DOHH2 (cell line): ENCODE measurements at regions not wholly inside any gene's neighbourhood (a gene's known extent, or its start where the extent isn't known, plus 50 kb on each side); places are given as distances from the start of the nearest gene placed in this dataset.

ENCODE experiments used
- H3F3A ChIP-seq: fragments of 200-600 bp; sonication (generic), shearing (Covaris generic); 2 replicates; pipeline ENCODE4 v1.6.0; 2016; ENCODE audit warnings: antibody characterized with exemption, mild to moderate bottlenecking; ENCODE audit not compliant: control insufficient read depth, insufficient read depth
- H3K27ac ChIP-seq: fragments of 200-600 bp; sonication (generic); 2 replicates; pipeline ENCODE4 v1.5.1; 2014; ENCODE audit warnings: low read depth, mild to moderate bottlenecking, low read length, moderate library complexity
- H3K27me3 ChIP-seq: fragments of 200-600 bp; sonication (generic); 2 replicates; pipeline ENCODE4 v1.6.1; 2014; ENCODE audit warnings: mild to moderate bottlenecking, low read length, mixed read lengths; ENCODE audit not compliant: control insufficient read depth
- H3K36me3 ChIP-seq: fragments of 200-600 bp; sonication (generic); 2 replicates; pipeline ENCODE4 v1.6.1; 2014; ENCODE audit warnings: mild to moderate bottlenecking, low read length, moderate library complexity, mixed read lengths; ENCODE audit not compliant: control insufficient read depth
- H3K4me1 ChIP-seq: fragments of 200-600 bp; sonication (generic); 2 replicates; pipeline ENCODE4 v1.6.1; 2014; ENCODE audit warnings: mild to moderate bottlenecking, low read length, mixed read lengths; ENCODE audit not compliant: control insufficient read depth
- H3K4me2 ChIP-seq: fragments of 200-600 bp; sonication (generic); 2 replicates; pipeline ENCODE4 v1.6.0; 2014; ENCODE audit warnings: mild to moderate bottlenecking, low read length, moderate library complexity
- H3K4me3 ChIP-seq: fragments of 200-600 bp; sonication (generic); 2 replicates; pipeline ENCODE4 v1.5.1; 2014; ENCODE audit warnings: mild to moderate bottlenecking, low read length, mixed read lengths
- H3K79me2 ChIP-seq: fragments of 200-600 bp; sonication (generic); 2 replicates; pipeline ENCODE4 v1.6.1; 2014; ENCODE audit warnings: mild to moderate bottlenecking, low read length, mixed read lengths; ENCODE audit not compliant: control insufficient read depth
- H3K9me2 ChIP-seq: fragments of 200-600 bp; sonication (generic); replicated peaks from 2 replicates; pipeline ENCODE4 v1.6.1; 2014; ENCODE audit warnings: mild to moderate bottlenecking, low read length, mixed read lengths; ENCODE audit not compliant: control insufficient read depth
- H3K9me3 ChIP-seq: fragments of 200-600 bp; sonication (generic); 2 replicates; pipeline ENCODE4 v1.6.1; 2014; ENCODE audit warnings: antibody characterized with exemption, low read length, mixed read lengths; ENCODE audit not compliant: control insufficient read depth, insufficient read depth
- H4K20me1 ChIP-seq: fragments of 200-600 bp; sonication (generic); 2 replicates; pipeline ENCODE4 v1.6.0; 2014; ENCODE audit warnings: low read depth, mild to moderate bottlenecking, antibody characterized with exemption, low read length, moderate library complexity; ENCODE audit not compliant: control insufficient read depth, insufficient read depth
- CTCF ChIP-seq: fragments of 200-600 bp; sonication (generic); IDR thresholded peaks from one replicate; pipeline ENCODE4 v1.5.1; 2014; ENCODE audit warnings: antibody characterized with exemption, mild to moderate bottlenecking, low read depth, low read length; ENCODE audit not compliant: poor library complexity, severe bottlenecking
- EZH2phosphoT487 ChIP-seq: fragments of 200-600 bp; sonication (generic); IDR thresholded peaks from 2 replicates; pipeline ENCODE4 v1.6.1; 2017; ENCODE audit warnings: borderline replicate concordance, mild to moderate bottlenecking, antibody characterized with exemption, low read length, moderate library complexity, mixed read lengths

- Histone ChIP-seq H3K4me1 (peaks cover 9% of the 10 kb centered on the region), H3K27ac (no peak overlapping the region), H3K4me3 (no peak overlapping the region), H3K9me2 (no peaks in the 10 kb centered on the region), H3K9me3 (no peaks in the 10 kb centered on the region), H3K79me2 (no peaks in the 10 kb centered on the region), H3K4me2 (no peak overlapping the region), H3K27me3 (peaks cover 5% of the 10 kb centered on the region; the same call in 1 of the 2 replicates), H3F3A (no peaks in the 10 kb centered on the region), H4K20me1 (no peaks in the 10 kb centered on the region), H3K36me3 (no peaks in the 10 kb centered on the region)
- TF ChIP-seq EZH2phosphoT487 = no peak
- TF ChIP-seq CTCF = no peak
Observed at GRCh38 chr1:229159668-229160544, 111.0 kb upstream of the RAB4A start.

DNA sequence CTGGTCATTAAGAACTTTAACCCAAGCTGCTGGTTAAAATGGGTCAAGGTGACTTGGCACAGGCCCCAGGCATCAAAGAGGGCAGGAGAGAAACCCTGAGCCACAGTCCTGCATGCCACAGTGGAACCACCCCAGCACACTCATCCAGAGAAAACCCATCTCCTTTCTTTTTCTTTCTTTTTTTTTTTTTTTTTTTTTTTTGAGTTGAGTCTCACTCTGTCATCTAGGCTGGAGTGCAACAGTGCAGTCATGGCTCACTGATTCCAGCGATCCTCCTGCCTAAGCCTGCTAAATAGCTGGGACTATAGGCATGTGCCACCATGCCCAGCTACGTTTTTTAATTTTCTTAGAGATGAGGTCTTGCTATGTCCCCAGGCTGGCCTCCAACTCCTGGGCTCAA is 109.2 kb upstream of the RAB4A start:
- H3K9me3 ChIP-seq = no peaks in the 10 kb centered on the region
- no peaks in the 10 kb centered on the region for H3K36me3 ChIP-seq
- no peak for TF ChIP-seq CTCF
- no peak for TF ChIP-seq EZH2phosphoT487
- H3K79me2 ChIP-seq = no peaks in the 10 kb centered on the region
- H3K27me3 ChIP-seq = peaks cover 8% of the 10 kb centered on the region; the same call in 1 of the 2 replicates
- H3K4me1 ChIP-seq = no peaks in the 10 kb centered on the region
- H3K9me2 ChIP-seq = no peaks in the 10 kb centered on the region
- H3K27ac ChIP-seq = no peak overlapping the region
- H3K4me3 ChIP-seq = no peak overlapping the region
- no peak overlapping the region for H3K4me2 ChIP-seq
- no peaks in the 10 kb centered on the region for H4K20me1 ChIP-seq
- H3F3A ChIP-seq = no peaks in the 10 kb centered on the region

DNA sequence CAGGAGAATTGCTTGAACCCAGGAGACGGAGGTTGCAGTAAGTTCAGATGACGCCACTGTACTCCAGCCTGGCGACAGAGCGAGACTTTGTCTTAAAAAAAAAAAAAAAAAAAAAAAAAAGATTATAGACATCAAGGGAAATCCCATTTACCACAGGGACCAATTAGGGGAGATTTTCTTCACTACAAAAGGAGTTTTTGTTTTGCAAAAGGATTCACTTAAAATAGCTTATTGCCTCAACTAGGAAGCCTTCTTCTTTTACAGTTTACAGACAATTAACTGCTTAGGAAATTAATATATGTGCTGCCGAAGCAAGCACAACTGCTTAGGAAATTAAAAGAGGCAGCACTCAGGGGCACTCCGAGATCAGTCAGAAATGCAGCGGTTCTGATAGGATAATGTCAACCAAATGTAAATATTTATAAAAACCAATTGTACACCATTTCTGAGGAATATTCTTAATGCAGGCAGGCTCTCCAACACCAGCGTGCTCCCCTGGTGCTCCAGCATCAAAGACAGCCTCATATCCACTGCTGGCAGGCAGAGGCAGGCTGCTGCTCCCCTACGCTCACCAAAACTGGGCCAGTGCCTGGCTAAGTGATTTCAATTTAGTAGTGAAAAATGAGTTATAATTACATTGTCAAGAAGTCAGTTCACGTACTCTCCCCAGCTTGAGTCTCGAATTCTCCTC is 107.9 kb upstream of the RAB4A start:
- H3K36me3 ChIP-seq = no peaks in the 10 kb centered on the region
- no peaks in the 10 kb centered on the region for H4K20me1 ChIP-seq
- no peak overlapping the region for H3K27ac ChIP-seq
- no peaks in the 10 kb centered on the region for H3K79me2 ChIP-seq
- no peaks in the 10 kb centered on the region for H3K4me1 ChIP-seq
- H3K4me3 ChIP-seq = no peak overlapping the region
- H3K27me3 ChIP-seq = peaks cover 8% of the 10 kb centered on the region; the same call in 1 of the 2 replicates
- H3K9me3 ChIP-seq = no peaks in the 10 kb centered on the region
- H3F3A ChIP-seq = no peaks in the 10 kb centered on the region
- no peak for TF ChIP-seq CTCF
- TF ChIP-seq EZH2phosphoT487 = no peak
- H3K4me2 ChIP-seq = no peak overlapping the region
- H3K9me2 ChIP-seq = no peaks in the 10 kb centered on the region
